ENCODE measurements at regions not wholly inside any gene's neighbourhood (a gene's known extent, or its start where the extent isn't known, plus 50 kb on each side); places are given as distances from the start of the nearest gene placed in this dataset.

DNA sequence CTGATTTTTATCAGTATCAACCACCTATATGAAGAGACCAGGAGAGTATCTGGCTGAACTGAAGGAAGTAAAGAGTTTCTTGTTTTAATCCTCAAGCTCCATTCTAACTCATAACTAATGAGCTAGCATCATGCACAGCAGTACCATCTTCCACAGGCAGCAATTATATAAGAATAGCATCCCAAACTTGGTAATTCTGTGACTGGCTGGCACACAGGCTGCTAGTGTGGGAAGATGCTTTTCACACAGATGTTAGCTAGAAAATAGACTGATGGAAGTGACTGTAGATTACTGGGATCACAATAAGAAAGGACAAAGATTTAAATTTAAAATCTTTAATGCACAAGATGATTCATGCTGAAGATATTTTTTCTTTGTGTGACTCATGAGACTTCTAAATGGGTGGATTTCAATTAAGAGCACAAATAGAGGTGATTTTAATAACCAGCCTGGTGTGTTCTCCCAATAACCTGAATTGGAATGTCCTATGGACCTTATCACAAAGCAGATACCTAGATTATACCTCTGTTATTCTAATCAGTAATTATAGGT lies 417.7 kb upstream of the ATXN7L3B start:
- Histone ChIP-seq H3K36me3 (ENCODE audit: low read depth) (no peaks in the 10 kb centered on the region), H3K27me3 (ENCODE audit: insufficient read depth, low read depth) (no peaks in the 10 kb centered on the region), H3K4me3 (no peak overlapping the region), H3K27ac (no peak overlapping the region), H3K9me2 (ENCODE audit: insufficient read depth) (no peaks in the 10 kb centered on the region), H3K9me3 (ENCODE audit: insufficient read depth, low read depth) (no peaks in the 10 kb centered on the region), H4K20me1 (ENCODE audit: insufficient read depth) (no peaks in the 10 kb centered on the region), H2AFZ (no peak overlapping the region), H3K4me1 (replicated peaks; ENCODE audit: insufficient read depth) (peaks cover 8% of the 10 kb centered on the region; the same call in 1 of the 2 replicates), H3K79me2 (ENCODE audit: low read depth) (no peaks in the 10 kb centered on the region), H3F3A (ENCODE audit: insufficient read depth, low read depth) (peaks cover 4% of the 10 kb centered on the region; the same call in 1 of the 2 replicates), H3K4me2 (no peak overlapping the region)
- intact Hi-C loops (cut with micrococcal nuclease; ENCODE audit: unreplicated experiment): no loop called here
- BruUV-seq (replicated peaks): no TSS peak
- ChIA-PET CTCF (no interaction called here), POLR2A (ENCODE audit: unreplicated experiment) (interaction anchor here (0.6 kb wide), 1 partner anchor 278 kb away, joined by 4 read pairs; no protein-coding TSS in a partner anchor)
- no peak for TF ChIP-seq CTCF (conservative IDR thresholded peaks at IDR 0.05)
- no peak for TF ChIP-seq EZH2 (IDR thresholded peaks at IDR 0.05; ENCODE audit: low read depth)
- DNase-seq: no peak

DNA sequence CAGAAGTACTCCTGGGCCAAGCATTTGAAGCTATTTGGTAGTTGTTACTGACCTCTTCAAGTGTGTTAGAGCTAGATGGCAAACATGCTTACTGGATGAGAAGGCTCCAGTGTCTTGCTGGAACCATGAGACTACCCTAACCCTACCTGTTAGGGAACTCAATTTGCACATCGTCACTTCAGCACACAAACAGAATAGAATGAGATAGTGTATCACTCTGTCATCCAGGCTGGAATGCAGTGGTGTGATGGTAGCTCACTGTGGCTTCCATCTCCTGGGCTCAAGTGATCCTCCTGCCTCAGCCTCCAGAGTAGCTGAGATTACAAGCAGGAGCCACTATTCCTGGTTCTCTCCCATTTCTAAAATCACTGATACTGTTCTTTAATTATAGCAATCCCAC lies 417.0 kb upstream of the ATXN7L3B start:
- H3K4me1 ChIP-seq (replicated peaks; ENCODE audit: insufficient read depth): peaks cover 8% of the 10 kb centered on the region; the same call in 1 of the 2 replicates
- H3K27me3 ChIP-seq (ENCODE audit: insufficient read depth, low read depth): no peaks in the 10 kb centered on the region
- no peaks in the 10 kb centered on the region for H3K9me2 ChIP-seq (ENCODE audit: insufficient read depth)
- H3K27ac ChIP-seq: no peak overlapping the region
- H3K79me2 ChIP-seq (ENCODE audit: low read depth): no peaks in the 10 kb centered on the region
- no peak for TF ChIP-seq CTCF (conservative IDR thresholded peaks at IDR 0.05)
- no peak for TF ChIP-seq EZH2 (IDR thresholded peaks at IDR 0.05; ENCODE audit: low read depth)
- peaks cover 4% of the 10 kb centered on the region; the same call in 1 of the 2 replicates for H3F3A ChIP-seq (ENCODE audit: insufficient read depth, low read depth)
- no peak for DNase-seq
- no peak overlapping the region for H2AFZ ChIP-seq
- intact Hi-C loops (cut with micrococcal nuclease; ENCODE audit: unreplicated experiment): no loop called here
- CTCF ChIA-PET: no interaction called here
- BruUV-seq (replicated peaks): no TSS peak
- H3K4me2 ChIP-seq: no peak overlapping the region
- no peak overlapping the region for H3K4me3 ChIP-seq
- H3K9me3 ChIP-seq (ENCODE audit: insufficient read depth, low read depth): no peaks in the 10 kb centered on the region
- POLR2A ChIA-PET (ENCODE audit: unreplicated experiment): no interaction called here
- H4K20me1 ChIP-seq (ENCODE audit: insufficient read depth): no peaks in the 10 kb centered on the region
- H3K36me3 ChIP-seq (ENCODE audit: low read depth): no peaks in the 10 kb centered on the region

DNA sequence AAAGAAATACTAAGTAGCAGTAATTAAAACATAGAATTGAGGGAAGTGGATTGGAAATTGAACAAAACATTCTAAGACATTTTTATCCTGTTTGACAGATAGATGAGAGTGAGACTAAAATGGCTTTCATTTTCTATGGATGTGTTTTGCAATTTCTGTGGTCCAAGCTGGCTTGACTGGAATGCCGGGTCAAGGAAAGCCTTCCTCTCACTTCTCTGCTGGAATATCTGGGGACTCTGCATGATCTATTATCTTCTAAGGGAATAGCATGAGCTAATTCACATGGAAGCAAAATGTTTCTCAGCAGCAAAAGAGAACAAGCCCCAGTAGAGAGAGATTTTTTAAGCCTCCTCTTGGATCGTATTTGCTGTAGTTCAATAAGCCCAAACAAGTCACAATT lies 407.9 kb upstream of the ATXN7L3B start:
- no peaks in the 10 kb centered on the region for H3K36me3 ChIP-seq (ENCODE audit: low read depth)
- no TSS peak for BruUV-seq (replicated peaks)
- H4K20me1 ChIP-seq (ENCODE audit: insufficient read depth): no peaks in the 10 kb centered on the region
- ChIA-PET CTCF (no interaction called here), POLR2A (ENCODE audit: unreplicated experiment) (no interaction called here)
- H3K4me2 ChIP-seq: no peak overlapping the region
- intact Hi-C loops (cut with micrococcal nuclease; ENCODE audit: unreplicated experiment): no loop called here
- no peak for DNase-seq
- no peaks in the 10 kb centered on the region for H3K4me1 ChIP-seq (replicated peaks; ENCODE audit: insufficient read depth)
- H2AFZ ChIP-seq: peak overlapping the region; percentile 54; the same call in 1 of the 2 replicates
- TF ChIP-seq EZH2 (IDR thresholded peaks at IDR 0.05; ENCODE audit: low read depth) (no peak), CTCF (conservative IDR thresholded peaks at IDR 0.05) (no peak)
- no peaks in the 10 kb centered on the region for H3K27me3 ChIP-seq (ENCODE audit: insufficient read depth, low read depth)
- H3K4me3 ChIP-seq: no peak overlapping the region
- no peaks in the 10 kb centered on the region for H3K9me2 ChIP-seq (ENCODE audit: insufficient read depth)
- no peaks in the 10 kb centered on the region for H3K9me3 ChIP-seq (ENCODE audit: insufficient read depth, low read depth)
- H3F3A ChIP-seq (ENCODE audit: insufficient read depth, low read depth): no peaks in the 10 kb centered on the region
- H3K27ac ChIP-seq: no peak overlapping the region
- no peaks in the 10 kb centered on the region for H3K79me2 ChIP-seq (ENCODE audit: low read depth)
